ENCODE measurements at regions not wholly inside any gene's neighbourhood (a gene's known extent, or its start where the extent isn't known, plus 50 kb on each side); places are given as distances from the start of the nearest gene placed in this dataset.

DNA sequence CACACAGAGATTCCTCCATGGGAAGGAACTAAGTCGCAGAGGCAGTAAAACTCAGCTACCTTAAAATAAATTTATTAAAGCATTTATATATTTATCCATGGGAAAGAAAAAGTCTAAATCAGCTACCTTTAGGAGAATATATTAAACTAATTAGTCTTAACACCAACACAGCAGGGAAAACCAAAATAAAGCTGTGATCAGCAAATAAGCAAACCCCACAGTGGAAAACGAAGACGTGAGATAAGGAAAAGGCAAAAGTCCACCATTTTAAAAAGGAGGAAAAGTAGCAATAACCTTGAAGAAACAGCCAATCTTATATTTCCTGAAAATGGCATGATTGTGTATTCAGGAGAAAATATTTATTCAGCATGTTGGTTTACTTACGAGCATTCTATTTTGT lies 473.0 kb upstream of the ROBO2 start (continued):
- no peak for TF ChIP-seq GABPA (IDR thresholded peaks at IDR 0.05; ENCODE audit: borderline replicate concordance, insufficient read depth, low read length)
- no peak for TF ChIP-seq EGR1 (IDR thresholded peaks at IDR 0.05; ENCODE audit: borderline replicate concordance, low read depth, low read length)
- no peak for TF ChIP-seq POU5F1 (IDR thresholded peaks at IDR 0.05; ENCODE audit: low read depth, low read length)
- no peak for TF ChIP-seq E2F6 (IDR thresholded peaks at IDR 0.05)
- no peak for TF ChIP-seq GTF2F1 (IDR thresholded peaks at IDR 0.05; ENCODE audit: borderline replicate concordance, low read depth, low read length)
- TF ChIP-seq RBBP5 (IDR thresholded peaks at IDR 0.05; ENCODE audit: borderline replicate concordance, low read depth, low read length): no peak
- no peak for TF ChIP-seq SRF (IDR thresholded peaks at IDR 0.05; ENCODE audit: low read depth, low read length)
- TF ChIP-seq BACH1 (IDR thresholded peaks at IDR 0.05; ENCODE audit: low read length): no peak

Measured in H1 (cell line).